Neuron (in vitro differentiated cells): ENCODE measurements at regions not wholly inside any gene's neighbourhood (a gene's known extent, or its start where the extent isn't known, plus 50 kb on each side); places are given as distances from the start of the nearest gene placed in this dataset.
A peak's percentile ranks its signal among the peaks of the same experiment; 100 is the strongest.

Experiments used
- H2AFZ ChIP-seq: one replicate; pipeline ENCODE4 v1.6.1; 2013; ENCODE audit warnings: low read depth, mild to moderate bottlenecking, inconsistent platforms, low read length, moderate library complexity
- H3K27me3 ChIP-seq: one replicate; pipeline ENCODE4 v1.6.1; 2013; ENCODE audit warnings: low read length; ENCODE audit not compliant: insufficient read depth
- H3K36me3 ChIP-seq: one replicate; pipeline ENCODE4 v1.6.1; 2013; ENCODE audit warnings: low read length; ENCODE audit not compliant: insufficient read depth
- H3K4me1 ChIP-seq: one replicate; pipeline ENCODE4 v1.6.1; 2013; ENCODE audit warnings: low read length; ENCODE audit not compliant: insufficient read depth
- H3K4me3 ChIP-seq: 2 replicates; pipeline ENCODE4 v1.5.1; 2013; ENCODE audit warnings: mild to moderate bottlenecking, low read length, moderate library complexity
- H3K9me3 ChIP-seq: one replicate; pipeline ENCODE4 v1.6.1; 2013; ENCODE audit warnings: low read length

DNA sequence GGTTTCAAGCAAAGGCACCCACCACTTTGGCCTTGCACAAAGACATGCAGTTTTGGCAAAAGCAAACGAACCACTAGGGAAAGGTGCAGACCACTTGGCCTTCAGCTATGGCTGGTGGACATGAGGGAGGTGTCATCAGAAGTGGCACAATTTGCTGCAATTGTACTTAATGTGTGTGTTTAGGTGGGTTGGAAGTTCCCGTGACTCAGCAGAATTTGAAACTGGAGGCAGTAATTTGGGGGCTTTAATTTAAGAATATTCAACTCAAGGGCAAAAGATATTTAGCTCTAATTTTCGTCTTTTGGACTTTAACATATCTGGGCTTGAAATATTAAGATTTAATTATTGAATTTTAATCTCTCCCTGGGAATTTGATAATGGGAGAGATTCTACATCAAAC, 115.6 kb upstream of the NOCT start:
- H3K9me3 ChIP-seq: no peaks in the 10 kb centered on the region

DNA sequence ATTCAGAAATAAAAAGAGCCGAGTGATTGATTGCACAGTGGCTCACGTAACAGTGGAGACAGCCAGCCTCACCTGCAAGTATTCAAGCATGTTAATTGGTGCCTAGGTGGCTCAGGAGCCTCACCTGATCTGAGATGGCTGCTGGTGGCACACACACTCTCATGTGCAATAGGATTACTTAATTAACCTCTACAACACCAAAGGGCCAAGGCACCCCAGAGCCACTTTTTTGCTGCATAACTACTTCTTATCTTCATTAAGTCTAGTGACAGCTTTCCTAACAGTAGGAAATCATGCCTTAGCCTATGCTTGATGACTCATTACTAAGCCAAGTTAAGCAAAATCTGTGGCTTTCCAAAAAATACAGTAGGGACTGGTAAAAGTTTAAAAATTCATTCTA, 117.3 kb upstream of the NOCT start:
- H3K4me1 ChIP-seq: no peaks in the 10 kb centered on the region
- H3K4me3 ChIP-seq: no peak overlapping the region
- peaks cover 2% of the 10 kb centered on the region for H3K27me3 ChIP-seq
- no peaks in the 10 kb centered on the region for H3K9me3 ChIP-seq
- no peaks in the 10 kb centered on the region for H3K36me3 ChIP-seq
- H2AFZ ChIP-seq: no peak overlapping the region

More for the DNA sequence above, 115.6 kb upstream of the NOCT start:
- H3K4me1 ChIP-seq: no peaks in the 10 kb centered on the region
- H3K36me3 ChIP-seq: no peaks in the 10 kb centered on the region
- no peak overlapping the region for H2AFZ ChIP-seq
- H3K4me3 ChIP-seq: no peak overlapping the region
- peaks cover 2% of the 10 kb centered on the region for H3K27me3 ChIP-seq

DNA sequence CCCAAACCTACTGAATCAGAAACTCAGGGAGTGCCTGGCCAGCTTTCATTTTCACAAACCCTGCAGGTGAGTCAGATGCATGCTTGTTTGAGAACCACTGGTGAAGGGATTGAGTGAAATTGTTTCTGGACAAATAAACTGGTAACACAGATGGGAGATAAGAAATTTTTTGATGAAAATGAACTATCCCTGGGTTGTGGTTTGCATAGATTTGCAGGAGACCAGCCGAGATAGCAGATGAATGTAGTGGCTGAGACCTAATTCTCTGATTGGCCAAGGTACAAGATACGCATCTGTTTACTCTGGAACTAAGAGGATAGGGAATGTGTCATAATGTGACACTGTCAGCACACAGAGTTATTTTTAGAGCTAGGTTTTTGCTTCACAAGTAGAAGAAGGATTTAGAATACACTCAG, 117.8 kb upstream of the NOCT start:
- Histone ChIP-seq H2AFZ (no peak overlapping the region), H3K27me3 (peaks cover 2% of the 10 kb centered on the region), H3K4me3 (no peak overlapping the region), H3K4me1 (no peaks in the 10 kb centered on the region), H3K36me3 (no peaks in the 10 kb centered on the region), H3K9me3 (no peaks in the 10 kb centered on the region)

DNA sequence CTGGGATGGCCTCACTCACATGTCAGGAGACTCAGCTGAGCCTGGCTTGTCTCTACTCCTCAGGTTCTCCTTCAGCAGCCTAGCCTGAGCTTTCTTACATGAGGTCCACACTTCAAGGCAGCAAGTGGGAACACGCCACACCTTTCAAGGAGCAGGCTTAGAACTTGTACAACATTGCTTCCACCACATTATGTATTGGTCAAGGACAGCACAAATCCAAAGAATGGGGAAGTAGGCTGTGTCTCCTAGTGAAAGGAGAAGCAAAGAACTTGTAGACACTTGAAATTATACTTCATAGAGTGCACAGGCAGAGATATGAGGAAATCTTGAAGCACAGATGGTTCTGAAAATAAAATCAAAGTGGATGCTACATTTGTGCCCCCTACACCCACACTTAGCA, 120.9 kb upstream of the NOCT start:
- Histone ChIP-seq H3K27me3 (peaks cover 2% of the 10 kb centered on the region), H3K36me3 (no peaks in the 10 kb centered on the region), H3K4me3 (no peak overlapping the region), H3K9me3 (no peaks in the 10 kb centered on the region), H3K4me1 (peaks cover 15% of the 10 kb centered on the region), H2AFZ (no peak overlapping the region)

DNA sequence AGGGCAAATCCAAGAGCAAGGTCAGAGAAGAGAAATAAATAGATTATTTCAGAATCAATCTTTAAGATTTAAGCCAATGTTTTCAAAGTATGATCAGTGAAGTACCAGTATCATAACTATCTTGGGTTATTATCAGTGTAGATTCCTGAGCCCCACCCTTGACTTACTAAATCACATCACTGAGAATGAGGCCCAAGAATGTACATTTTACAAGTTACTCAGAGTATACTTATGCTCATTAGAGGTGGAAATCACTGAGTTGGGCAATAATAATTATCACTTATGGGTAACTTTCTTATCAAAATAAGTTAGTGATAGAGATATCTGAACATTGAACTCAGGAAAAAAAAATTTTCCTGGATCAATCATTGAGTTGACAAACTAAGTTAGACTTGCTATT, 121.6 kb upstream of the NOCT start:
- no peaks in the 10 kb centered on the region for H3K36me3 ChIP-seq

DNA sequence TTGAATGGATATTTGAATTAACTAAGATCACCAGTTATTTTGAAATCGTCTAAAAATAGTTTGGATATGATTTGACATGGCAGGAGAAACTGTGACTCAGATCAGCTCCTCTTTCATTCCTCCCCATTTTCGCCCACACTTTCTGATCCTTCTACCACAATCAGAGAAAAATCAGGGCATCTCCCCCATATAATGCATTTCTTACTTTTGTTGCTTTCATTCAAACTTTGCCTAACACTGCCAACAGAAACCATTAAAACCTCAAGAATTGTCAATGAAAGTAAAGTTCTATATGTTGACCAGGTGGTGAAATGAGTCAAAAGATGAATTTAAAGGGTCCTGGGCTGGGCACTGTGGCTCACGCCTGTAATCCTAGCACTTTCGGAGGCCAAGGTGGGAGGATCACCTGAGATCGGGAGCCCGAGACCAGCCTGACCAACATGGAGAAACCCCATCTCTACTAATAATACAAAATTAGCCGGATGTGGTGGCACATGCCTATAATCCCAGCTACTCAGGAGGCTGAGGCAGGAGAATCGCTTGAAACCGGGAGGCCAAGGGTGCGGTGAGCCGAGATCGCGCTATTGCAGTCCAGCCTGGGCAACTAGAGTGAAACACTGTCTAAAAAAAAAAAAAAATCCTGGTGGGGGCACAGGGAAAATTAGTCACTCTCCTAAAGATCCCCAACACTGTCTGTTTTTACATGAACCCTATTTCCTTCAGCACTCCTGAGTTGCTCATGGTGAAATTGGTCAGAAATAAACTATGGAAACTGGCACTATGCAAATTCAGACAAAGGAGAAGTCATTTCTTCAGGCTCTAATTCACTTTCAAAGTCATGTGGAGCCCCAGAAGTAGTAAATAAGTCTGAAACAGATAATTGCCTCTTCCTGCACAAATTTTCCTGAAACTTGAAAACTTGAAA, 122.8 kb upstream of the NOCT start:
- H3K4me3 ChIP-seq: no peak overlapping the region
- H2AFZ ChIP-seq: no peak overlapping the region
- H3K4me1 ChIP-seq: peaks cover 15% of the 10 kb centered on the region
- no peaks in the 10 kb centered on the region for H3K36me3 ChIP-seq
- no peaks in the 10 kb centered on the region for H3K9me3 ChIP-seq
- H3K27me3 ChIP-seq: no peaks in the 10 kb centered on the region

More for the DNA sequence above, 121.6 kb upstream of the NOCT start:
- Histone ChIP-seq H2AFZ (no peak overlapping the region), H3K4me1 (peaks cover 15% of the 10 kb centered on the region), H3K4me3 (no peak overlapping the region), H3K9me3 (no peaks in the 10 kb centered on the region), H3K27me3 (peaks cover 2% of the 10 kb centered on the region)

DNA sequence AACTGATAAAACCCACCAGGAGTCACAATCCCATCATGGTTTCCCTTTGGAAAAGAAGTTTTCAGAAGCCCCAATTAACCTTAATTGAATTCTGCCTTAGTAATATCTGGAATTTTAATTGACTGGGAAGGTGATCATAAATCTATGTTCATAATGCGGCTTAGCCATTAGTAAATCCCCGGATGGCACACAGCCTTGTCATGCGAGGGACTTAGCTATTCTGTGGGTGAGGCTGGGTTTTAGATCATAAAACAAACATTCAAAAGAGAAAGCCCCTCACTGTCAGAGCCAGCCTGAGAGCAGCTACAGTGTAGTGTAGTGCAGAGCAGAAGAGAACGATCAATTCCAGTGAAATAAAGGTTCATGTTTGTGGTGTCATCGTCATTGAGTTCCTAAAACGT, 124.0 kb upstream of the NOCT start:
- Histone ChIP-seq H3K4me1 (peaks cover 15% of the 10 kb centered on the region), H3K4me3 (no peak overlapping the region), H3K27me3 (no peaks in the 10 kb centered on the region), H3K36me3 (no peaks in the 10 kb centered on the region), H2AFZ (peak overlapping the region; percentile 21), H3K9me3 (no peaks in the 10 kb centered on the region)

DNA sequence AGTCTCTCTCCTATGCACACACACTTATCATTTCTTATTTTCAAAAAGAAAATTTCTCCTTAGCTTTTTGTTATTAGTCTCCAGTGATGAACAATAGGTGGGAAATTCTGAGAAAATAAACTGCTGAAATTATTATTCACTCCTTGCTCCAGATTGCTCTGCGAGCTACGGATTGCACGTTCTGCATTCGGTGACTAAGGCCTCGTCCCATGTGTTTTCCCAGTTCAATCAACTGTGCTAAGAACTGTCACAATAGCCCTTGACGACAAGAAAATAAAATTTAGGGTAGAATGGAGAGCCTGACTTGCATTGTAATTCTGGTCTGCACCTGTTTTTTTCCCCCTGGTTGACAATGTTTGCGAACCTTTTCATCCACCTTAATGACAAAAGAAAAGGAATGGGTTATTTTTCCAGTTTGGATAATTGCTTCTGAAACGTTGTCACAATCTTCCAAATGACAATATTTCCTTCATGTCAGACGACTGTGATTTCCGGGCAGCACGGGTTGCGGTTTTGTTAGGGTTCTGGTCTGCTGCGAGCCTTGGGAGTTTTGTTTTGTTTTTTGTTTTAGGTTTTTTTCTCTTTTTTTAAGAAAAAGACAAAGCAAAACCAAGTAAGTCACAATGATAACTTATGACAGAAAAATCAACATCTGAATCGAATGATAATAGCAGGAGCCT, 124.5 kb upstream of the NOCT start:
- Histone ChIP-seq H3K9me3 (no peaks in the 10 kb centered on the region), H2AFZ (peak overlapping the region; percentile 21), H3K4me3 (no peak overlapping the region), H3K27me3 (no peaks in the 10 kb centered on the region), H3K36me3 (no peaks in the 10 kb centered on the region), H3K4me1 (peaks cover 15% of the 10 kb centered on the region)

DNA sequence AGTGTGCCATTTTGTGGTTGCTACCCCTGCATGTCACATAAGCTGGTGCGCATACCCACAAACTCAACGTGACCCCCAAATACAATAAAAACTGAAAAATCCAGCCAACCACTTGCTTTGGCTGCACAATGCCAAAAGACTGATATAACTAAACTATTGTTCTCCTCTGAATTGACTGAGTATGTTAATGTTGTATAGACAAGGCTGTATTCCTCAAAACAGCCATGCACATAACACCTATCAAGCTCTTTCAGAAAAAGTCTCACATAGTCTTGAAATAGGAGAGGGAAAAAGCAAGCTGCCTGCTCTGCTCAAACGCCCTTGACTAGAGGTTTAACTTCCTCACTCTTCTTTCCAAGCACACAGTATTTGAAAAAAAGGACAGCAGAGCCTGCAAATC, 126.4 kb upstream of the NOCT start:
- Histone ChIP-seq H3K4me3 (no peak overlapping the region), H3K9me3 (no peaks in the 10 kb centered on the region), H2AFZ (no peak overlapping the region), H3K4me1 (peaks cover 15% of the 10 kb centered on the region), H3K27me3 (no peaks in the 10 kb centered on the region), H3K36me3 (no peaks in the 10 kb centered on the region)

DNA sequence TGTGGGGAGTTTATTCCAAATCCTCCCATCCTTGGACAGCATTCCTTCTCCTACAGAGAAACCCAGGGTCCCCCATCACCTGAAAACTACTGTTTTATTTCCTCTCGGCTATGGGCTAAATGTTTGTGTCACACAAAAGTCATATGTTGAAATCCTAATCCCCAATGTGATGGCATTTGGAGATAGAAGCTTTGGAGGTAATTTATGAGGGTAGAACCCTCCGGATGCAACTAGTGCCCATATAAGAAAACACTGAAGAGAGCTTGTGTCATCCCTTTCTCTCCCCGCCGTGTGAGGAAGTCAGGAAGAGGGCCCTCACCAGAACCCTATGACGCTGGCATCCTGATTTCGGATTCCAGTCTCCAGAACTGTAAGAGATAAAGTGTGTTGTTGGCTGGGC, 127.8 kb upstream of the NOCT start:
- Histone ChIP-seq H3K9me3 (no peaks in the 10 kb centered on the region), H3K4me1 (peaks cover 15% of the 10 kb centered on the region), H3K36me3 (no peaks in the 10 kb centered on the region), H2AFZ (no peak overlapping the region), H3K27me3 (no peaks in the 10 kb centered on the region), H3K4me3 (no peak overlapping the region)

DNA sequence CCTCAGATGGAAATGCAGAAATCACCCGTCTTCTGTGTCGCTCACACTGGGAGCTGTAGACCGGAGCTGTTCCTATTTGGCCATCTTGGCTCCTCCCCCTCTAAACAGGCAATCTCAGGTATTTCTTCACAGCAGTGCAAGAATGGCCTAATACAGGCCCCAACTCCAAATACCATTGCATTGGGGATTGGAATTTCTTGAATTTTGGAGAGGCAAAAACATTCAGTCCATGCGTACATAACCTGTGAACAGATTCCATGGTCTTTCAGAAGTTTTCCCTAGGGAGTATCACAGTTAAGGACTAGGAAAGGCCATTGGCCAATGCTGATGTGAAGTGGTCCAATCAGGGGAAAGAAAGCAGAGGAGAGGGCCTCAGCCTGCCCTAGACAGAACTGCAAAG, 128.2 kb upstream of the NOCT start:
- no peaks in the 10 kb centered on the region for H3K36me3 ChIP-seq
- H2AFZ ChIP-seq: no peak overlapping the region
- no peak overlapping the region for H3K4me3 ChIP-seq
- H3K9me3 ChIP-seq: no peaks in the 10 kb centered on the region
- no peaks in the 10 kb centered on the region for H3K27me3 ChIP-seq
- peaks cover 15% of the 10 kb centered on the region for H3K4me1 ChIP-seq

DNA sequence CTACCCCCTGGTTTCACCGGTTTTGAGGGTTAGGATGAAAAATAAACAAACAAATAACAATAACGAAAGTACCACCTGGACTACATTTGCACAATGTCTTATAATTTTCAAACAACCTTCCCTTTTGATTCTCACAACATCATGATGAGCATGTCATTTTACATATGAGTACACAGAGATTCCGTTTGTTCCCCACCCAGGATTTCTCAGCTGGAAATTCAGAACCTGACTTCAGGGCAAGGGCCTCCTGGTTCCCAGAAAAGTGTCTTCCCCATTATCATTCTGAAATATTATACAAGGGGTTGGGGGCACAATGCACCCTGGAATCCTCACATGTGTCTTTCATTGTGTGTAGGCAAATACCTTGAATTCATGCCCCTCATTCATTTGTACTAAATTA, 135.8 kb upstream of the NOCT start:
- H3K9me3 ChIP-seq: no peaks in the 10 kb centered on the region

DNA sequence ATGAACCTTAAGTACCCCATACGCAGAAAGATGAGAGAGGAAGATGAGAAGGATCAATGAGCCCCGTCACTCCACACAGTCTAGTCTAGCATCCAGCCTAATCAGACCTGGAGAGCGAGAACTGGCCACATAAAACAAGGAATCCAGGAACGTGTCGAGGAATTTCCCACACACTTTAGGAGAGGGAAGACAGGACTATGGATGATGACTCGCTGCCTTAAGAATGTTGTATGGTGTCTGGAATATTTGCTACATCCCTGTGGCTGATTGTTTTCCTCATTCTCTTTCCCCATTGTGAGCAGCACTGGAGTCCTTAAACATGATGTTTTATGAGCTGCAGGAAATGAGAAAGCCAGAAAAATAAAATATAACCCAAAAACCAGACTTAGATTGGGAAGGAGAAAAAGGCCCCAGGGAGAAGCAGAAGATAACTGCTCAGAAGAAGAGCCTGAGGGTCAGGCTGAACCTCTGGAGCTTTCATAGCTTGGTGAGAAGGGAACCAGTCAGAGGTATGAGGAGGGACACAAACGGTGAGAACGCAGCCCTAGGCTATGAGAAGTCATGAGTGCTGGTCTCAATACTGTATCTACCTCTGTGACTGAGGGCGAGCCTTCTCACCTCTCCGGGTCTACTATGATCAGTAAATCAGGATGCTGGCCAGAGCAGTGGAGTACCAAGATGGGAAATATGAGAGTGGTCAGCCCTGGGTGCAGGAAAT, 139.5 kb upstream of the NOCT start:
- no peak overlapping the region for H2AFZ ChIP-seq
- H3K36me3 ChIP-seq: no peaks in the 10 kb centered on the region
- no peaks in the 10 kb centered on the region for H3K4me1 ChIP-seq
- H3K27me3 ChIP-seq: peaks cover 2% of the 10 kb centered on the region
- no peak overlapping the region for H3K4me3 ChIP-seq
- H3K9me3 ChIP-seq: no peaks in the 10 kb centered on the region

More for the DNA sequence above, 135.8 kb upstream of the NOCT start:
- no peak overlapping the region for H2AFZ ChIP-seq
- peaks cover 2% of the 10 kb centered on the region for H3K27me3 ChIP-seq
- no peaks in the 10 kb centered on the region for H3K4me1 ChIP-seq
- no peaks in the 10 kb centered on the region for H3K36me3 ChIP-seq
- H3K4me3 ChIP-seq: no peak overlapping the region
